Liver (tissue), 3 donors: ENCODE measurements at regions not wholly inside any gene's neighbourhood (a gene's known extent, or its start where the extent isn't known, plus 50 kb on each side); places are given as distances from the start of the nearest gene placed in this dataset.

Experiments used
- ATF3 ChIP-seq: IDR thresholded peaks from 2 replicates; pipeline ENCODE4 v1.6.1; 2016; ENCODE audit warnings: antibody characterized with exemption
- CTCF ChIP-seq: fragments of 150-350 bp; IDR thresholded peaks from 2 replicates; pipeline ENCODE4 v1.5.1; 2017; ENCODE audit warnings: improper control_type of control experiment, low read depth, low read length; ENCODE audit not compliant: missing input control
- EGR1 ChIP-seq, 2 donors: IDR thresholded peaks; 2 replicates each; pipeline ENCODE4 v1.6.1; 2016 to 2018; ENCODE audit warnings: antibody characterized with exemption in 2 of 2, low read depth in 2 of 2
- FOXA1 ChIP-seq: IDR thresholded peaks from 2 replicates; pipeline ENCODE4 v1.6.1; 2016; ENCODE audit warnings: antibody characterized with exemption
- HNF4A ChIP-seq, 2 donors: conservative IDR thresholded peaks; 2 replicates each; pipeline ENCODE4 v1.6.1; 2016; ENCODE audit warnings: antibody characterized with exemption in 2 of 2, mild to moderate bottlenecking in 2 of 2
- JUND ChIP-seq, 2 donors: IDR thresholded peaks; 2 replicates each; pipeline ENCODE4 v1.6.1; 2016; ENCODE audit warnings: antibody characterized with exemption in 2 of 2
- MAX ChIP-seq: IDR thresholded peaks from 2 replicates; pipeline ENCODE4 v1.6.1; 2016; ENCODE audit warnings: antibody characterized with exemption
- RAD21 ChIP-seq, 2 donors: IDR thresholded peaks; 2 replicates each; pipeline ENCODE4 v1.6.1; 2016; ENCODE audit warnings: antibody characterized with exemption in 2 of 2, mild to moderate bottlenecking in 2 of 2
- REST ChIP-seq: IDR thresholded peaks from 2 replicates; pipeline ENCODE4 v1.6.1; 2016; ENCODE audit warnings: antibody characterized with exemption, mild to moderate bottlenecking
- SP1 ChIP-seq: IDR thresholded peaks from 2 replicates; pipeline ENCODE4 v1.6.1; 2018; ENCODE audit warnings: antibody characterized with exemption, mild to moderate bottlenecking
- TAF1 ChIP-seq: conservative IDR thresholded peaks from 2 replicates; pipeline ENCODE4 v1.6.1; 2016; ENCODE audit warnings: antibody characterized with exemption, mild to moderate bottlenecking
- YY1 ChIP-seq: IDR thresholded peaks from 2 replicates; pipeline ENCODE4 v1.6.1; 2016; ENCODE audit warnings: antibody characterized with exemption, mild to moderate bottlenecking
- donor health status: healthy.
- donor health status: healthy.

GRCh38 chr5:172549696-172550095 lies 91.4 kb upstream of the NEURL1B start:
- TF ChIP-seq RAD21 (IDR thresholded peaks at IDR 0.05) (no peak), CTCF (no peak), MAX (no peak), ATF3 (no peak), JUND (IDR thresholded peaks at IDR 0.05) (no peak), TAF1 (no peak), EGR1 (IDR thresholded peaks at IDR 0.05; ENCODE audit: low read depth in 2 of 2) (no peak), REST (no peak), YY1 (no peak), FOXA1 (no peak), SP1 (no peak), HNF4A (conservative IDR thresholded peaks at IDR 0.05) (no peak)
